ENCODE measurements at regions not wholly inside any gene's neighbourhood (a gene's known extent, or its start where the extent isn't known, plus 50 kb on each side); places are given as distances from the start of the nearest gene placed in this dataset.

- TF ChIP-seq ZFX (CRISPR knock-in tag; IDR thresholded peaks at IDR 0.05; ENCODE audit: low read depth) (no peak), ATF3 (CRISPR knock-in tag; IDR thresholded peaks at IDR 0.05) (no peak), MEIS2 (CRISPR knock-in tag; IDR thresholded peaks at IDR 0.05) (no peak), PHF20 (CRISPR knock-in tag; IDR thresholded peaks at IDR 0.05) (no peak), HMG20B (CRISPR knock-in tag; conservative IDR thresholded peaks at IDR 0.05) (no peak), PRDM10 (CRISPR knock-in tag; IDR thresholded peaks at IDR 0.05; ENCODE audit: low read depth) (no peak), ESRRA (CRISPR knock-in tag; IDR thresholded peaks at IDR 0.05; ENCODE audit: low read depth) (no peak)
Observed at GRCh38 chr9:108759835-108760234, 96.0 kb downstream of the ACTL7B start.

Measured in HepG2 (cell line).